ENCODE measurements at regions not wholly inside any gene's neighbourhood (a gene's known extent, or its start where the extent isn't known, plus 50 kb on each side); places are given as distances from the start of the nearest gene placed in this dataset.

GRCh38 chr18:27564066-27564465, 379.0 kb upstream of the CHST9 start:
- no peak overlapping the region for H2AK5ac ChIP-seq (ENCODE audit: low read depth, low read length)
- DNase-seq (no peak), ATAC-seq (ENCODE audit: low read depth) (no peak)
- no peak overlapping the region for H2BK5ac ChIP-seq (ENCODE audit: low read depth, low read length, poor library complexity, severe bottlenecking)
- no peak overlapping the region for H3K23ac ChIP-seq (ENCODE audit: low read depth, low read length)
- no peaks in the 10 kb centered on the region for H3K79me1 ChIP-seq (ENCODE audit: low read depth in 1 of 2, low read length in 2 of 2)
- POLR2A ChIA-PET (ENCODE audit: unreplicated experiment), result no interaction called here
- intact Hi-C loops (cut with micrococcal nuclease), result no loop called here
- H3K56ac ChIP-seq (ENCODE audit: extremely low read depth, insufficient read depth, low read length), result no peak overlapping the region
- H2AK9ac ChIP-seq (replicated peaks; ENCODE audit: low read depth, low read length, poor library complexity), result no peak overlapping the region
- CTCF ChIA-PET, result no interaction called here
- H3K9me3 ChIP-seq (ENCODE audit: control insufficient read depth, insufficient read depth, low read length), result peaks cover 3% of the 10 kb centered on the region; the same call in 1 of the 2 replicates
- H2AFZ ChIP-seq (replicated peaks; ENCODE audit: low read length, poor library complexity), result no peak overlapping the region
- H4K20me1 ChIP-seq (ENCODE audit: insufficient read depth, low read length), result no peaks in the 10 kb centered on the region
- no peak overlapping the region for H2BK120ac ChIP-seq (ENCODE audit: low read depth, low read length)
- no peak overlapping the region for H3K4me2 ChIP-seq (ENCODE audit: low read depth, low read length)
- H2BK20ac ChIP-seq (ENCODE audit: low read depth, low read length), result no peak overlapping the region
- no peak overlapping the region for H4K5ac ChIP-seq (ENCODE audit: low read depth, low read length)
- no peak for TF ChIP-seq MXI1 (IDR thresholded peaks at IDR 0.05; ENCODE audit: borderline replicate concordance, low read depth, low read length)
- TF ChIP-seq MAZ (IDR thresholded peaks at IDR 0.05; ENCODE audit: borderline replicate concordance, low read depth, low read length), result no peak
- no peak for TF ChIP-seq USF2 (IDR thresholded peaks at IDR 0.05; ENCODE audit: low read depth, low read length)
- no peak for TF ChIP-seq BHLHE40 (IDR thresholded peaks at IDR 0.05; ENCODE audit: low read depth, low read length)
- TF ChIP-seq, protein P1, sequence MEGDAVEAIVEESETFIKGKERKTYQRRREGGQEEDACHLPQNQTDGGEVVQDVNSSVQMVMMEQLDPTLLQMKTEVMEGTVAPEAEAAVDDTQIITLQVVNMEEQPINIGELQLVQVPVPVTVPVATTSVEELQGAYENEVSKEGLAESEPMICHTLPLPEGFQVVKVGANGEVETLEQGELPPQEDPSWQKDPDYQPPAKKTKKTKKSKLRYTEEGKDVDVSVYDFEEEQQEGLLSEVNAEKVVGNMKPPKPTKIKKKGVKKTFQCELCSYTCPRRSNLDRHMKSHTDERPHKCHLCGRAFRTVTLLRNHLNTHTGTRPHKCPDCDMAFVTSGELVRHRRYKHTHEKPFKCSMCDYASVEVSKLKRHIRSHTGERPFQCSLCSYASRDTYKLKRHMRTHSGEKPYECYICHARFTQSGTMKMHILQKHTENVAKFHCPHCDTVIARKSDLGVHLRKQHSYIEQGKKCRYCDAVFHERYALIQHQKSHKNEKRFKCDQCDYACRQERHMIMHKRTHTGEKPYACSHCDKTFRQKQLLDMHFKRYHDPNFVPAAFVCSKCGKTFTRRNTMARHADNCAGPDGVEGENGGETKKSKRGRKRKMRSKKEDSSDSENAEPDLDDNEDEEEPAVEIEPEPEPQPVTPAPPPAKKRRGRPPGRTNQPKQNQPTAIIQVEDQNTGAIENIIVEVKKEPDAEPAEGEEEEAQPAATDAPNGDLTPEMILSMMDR (conservative IDR thresholded peaks at IDR 0.05; ENCODE audit: low read depth, low read length), result no peak
- TF ChIP-seq CHD1 (IDR thresholded peaks at IDR 0.05; ENCODE audit: low read depth, low read length), result no peak
- no peaks in the 10 kb centered on the region for H3K27me3 ChIP-seq (ENCODE audit: control insufficient read depth, insufficient read depth, low read length)
- no peak overlapping the region for H3K18ac ChIP-seq (ENCODE audit: low read depth, low read length)
- no peak overlapping the region for H4K91ac ChIP-seq (ENCODE audit: insufficient read depth, low read depth, low read length)
- H3K27ac ChIP-seq (ENCODE audit: insufficient read depth, low read length), result no peak overlapping the region
- H3K4me3 ChIP-seq (ENCODE audit: insufficient read depth, low read depth, low read length), result no peak overlapping the region
- in situ Hi-C loops (cut with MboI; ENCODE audit: low sequenced_read_pairs), result no loop called here
- no peak overlapping the region for H3K14ac ChIP-seq (replicated peaks; ENCODE audit: low read depth, low read length)
- no peak overlapping the region for H3K4ac ChIP-seq (ENCODE audit: low read depth, low read length)
- no CpG with 5 or more reads among the region's 3 CpGs for WGBS, 2 experiments (ENCODE audit: extremely low coverage in 2 of 2, insufficient read length in 1 of 2)
- no peaks in the 10 kb centered on the region for H3K4me1 ChIP-seq (ENCODE audit: control insufficient read depth, insufficient read depth, low read length)
- no peaks in the 10 kb centered on the region for H3K9me1 ChIP-seq (ENCODE audit: insufficient read depth, low read length)
- H2BK15ac ChIP-seq (ENCODE audit: low read depth, low read length), result no peak overlapping the region
- H3K36me3 ChIP-seq (ENCODE audit: control insufficient read depth, insufficient read depth, low read length), result no peaks in the 10 kb centered on the region
- no peak overlapping the region for H4K8ac ChIP-seq (ENCODE audit: low read depth in 2 of 2, low read length in 2 of 2)
- BruUV-seq (replicated peaks), result no TSS peak
- no peak overlapping the region for H3K9ac ChIP-seq (ENCODE audit: low read depth, low read length)
- dilution Hi-C loops (cut with HindIII; ENCODE audit: low sequenced_read_pairs, unreplicated experiment), result no loop called here
